ENCODE measurements at regions not wholly inside any gene's neighbourhood (a gene's known extent, or its start where the extent isn't known, plus 50 kb on each side); places are given as distances from the start of the nearest gene placed in this dataset.

- no peak for TF ChIP-seq CTCF (conservative IDR thresholded peaks at IDR 0.05; ENCODE audit: low read length)
- TF ChIP-seq EZH2phosphoT487 (IDR thresholded peaks at IDR 0.05; ENCODE audit: borderline replicate concordance, low read depth, low read length), result no peak
Observed at GRCh38 chr9:16131264-16131663, 578.4 kb downstream of the CCDC171 start.
